Kasumi-1 (cell line): ENCODE measurements at regions not wholly inside any gene's neighbourhood (a gene's known extent, or its start where the extent isn't known, plus 50 kb on each side); places are given as distances from the start of the nearest gene placed in this dataset.
A peak's percentile ranks its signal among the peaks of the same experiment; 100 is the strongest.

Source experiments
- DNase-seq, 2 experiments: peaks; one replicate each; lab custom pipeline; 2025; lab: John Stamatoyannopoulos, UW

DNA sequence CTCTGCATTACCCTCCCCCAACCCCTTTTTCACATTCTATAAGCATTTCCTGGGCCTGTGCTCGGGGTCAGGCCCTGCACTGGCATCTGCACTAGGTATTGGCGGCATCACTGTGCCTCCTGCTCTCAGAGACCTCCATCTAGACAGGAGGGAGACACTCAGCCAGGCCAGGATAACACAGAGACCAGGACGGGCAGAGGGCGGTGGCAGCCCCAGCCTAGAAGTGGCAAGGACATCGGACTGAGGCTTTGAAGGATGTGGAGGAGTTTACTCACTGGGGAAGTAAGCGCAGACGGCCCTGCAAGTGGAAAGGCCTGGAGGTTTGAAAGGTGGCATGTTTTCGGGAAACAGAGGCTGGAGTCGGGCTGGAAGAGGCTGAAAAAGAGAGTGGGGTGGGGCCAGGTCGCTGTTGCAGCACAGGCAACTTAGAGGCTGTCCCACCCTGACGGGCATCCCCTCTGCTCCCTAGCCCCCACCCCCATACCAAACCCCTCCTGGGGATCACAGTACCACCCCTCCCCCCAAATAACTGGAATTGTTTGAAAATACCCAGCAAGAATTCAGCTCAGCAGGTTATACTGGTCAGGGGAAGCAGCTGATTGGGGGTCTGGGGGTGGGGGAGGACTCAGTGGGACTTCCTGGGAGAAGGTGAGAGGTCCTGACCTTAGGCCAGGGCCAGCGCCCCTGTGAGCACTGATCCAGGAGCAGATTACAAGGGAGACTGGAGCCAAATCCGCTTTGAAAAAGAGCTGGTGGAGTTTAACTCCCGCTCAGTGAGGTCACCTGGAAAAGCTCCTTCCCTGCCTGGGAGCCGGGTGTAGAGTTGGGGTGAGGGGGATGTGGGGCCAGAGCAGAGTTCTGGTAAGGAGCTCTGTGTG is 121.8 kb upstream of the WNT4 start:
- no peak for DNase-seq

DNA sequence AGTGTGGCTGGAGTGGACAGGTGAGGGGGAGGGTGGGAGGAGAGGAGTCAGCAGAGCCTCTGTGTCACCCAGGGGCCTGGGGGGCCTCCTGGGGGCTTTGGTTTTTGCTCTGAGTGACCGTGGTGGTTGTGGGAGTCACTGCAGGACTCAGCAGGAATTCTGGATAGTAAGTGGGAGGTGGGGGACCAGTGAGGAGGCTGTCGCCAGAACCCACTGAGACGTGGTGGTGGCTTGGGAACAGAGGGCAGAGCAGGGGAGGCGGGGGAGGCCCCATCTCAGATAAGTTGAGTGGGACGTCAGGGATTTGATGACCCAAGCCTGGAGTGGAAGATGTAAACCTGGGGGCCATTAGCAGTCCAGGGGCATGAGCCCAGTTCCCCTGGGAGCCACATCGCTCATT is 123.2 kb upstream of the WNT4 start:
- no peak for DNase-seq

DNA sequence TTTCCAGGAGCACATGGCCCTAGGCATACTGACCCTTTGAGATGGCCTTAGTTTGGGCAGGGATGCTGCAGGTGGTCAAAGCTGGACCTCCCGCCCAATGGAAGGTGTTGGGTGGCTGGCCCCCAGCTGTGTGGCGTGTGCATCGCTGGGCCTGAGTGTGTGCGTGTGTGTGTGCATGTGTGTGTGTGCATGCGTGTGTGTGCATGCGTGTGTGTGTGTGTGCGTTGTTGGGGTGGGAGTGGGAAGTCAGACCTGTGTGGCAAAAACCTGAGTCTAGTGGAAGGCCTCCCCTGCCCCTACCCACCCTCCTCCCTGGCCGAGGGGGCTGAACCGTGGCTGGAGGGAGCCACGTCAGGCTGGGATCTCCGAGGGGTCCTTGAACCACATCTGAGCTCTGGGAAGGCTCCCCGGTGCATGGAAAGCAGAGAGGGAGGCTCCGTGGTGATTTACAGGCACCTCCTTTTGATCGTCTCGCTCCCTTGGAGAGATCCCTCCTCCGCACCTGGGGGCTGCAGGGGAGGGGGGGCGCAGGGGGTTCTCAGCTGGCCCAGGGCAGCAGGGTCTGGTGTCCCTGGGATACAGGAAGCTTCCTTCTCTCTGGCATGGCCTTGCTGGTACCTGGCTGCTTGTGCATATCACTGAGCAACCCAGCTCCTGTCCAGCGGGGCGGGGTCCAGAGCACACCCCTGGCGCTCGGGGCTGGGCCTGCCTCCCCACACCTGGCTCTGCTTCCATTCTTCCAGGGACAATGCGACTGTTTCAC is 124.7 kb upstream of the WNT4 start:
- DNase-seq, result no peak

DNA sequence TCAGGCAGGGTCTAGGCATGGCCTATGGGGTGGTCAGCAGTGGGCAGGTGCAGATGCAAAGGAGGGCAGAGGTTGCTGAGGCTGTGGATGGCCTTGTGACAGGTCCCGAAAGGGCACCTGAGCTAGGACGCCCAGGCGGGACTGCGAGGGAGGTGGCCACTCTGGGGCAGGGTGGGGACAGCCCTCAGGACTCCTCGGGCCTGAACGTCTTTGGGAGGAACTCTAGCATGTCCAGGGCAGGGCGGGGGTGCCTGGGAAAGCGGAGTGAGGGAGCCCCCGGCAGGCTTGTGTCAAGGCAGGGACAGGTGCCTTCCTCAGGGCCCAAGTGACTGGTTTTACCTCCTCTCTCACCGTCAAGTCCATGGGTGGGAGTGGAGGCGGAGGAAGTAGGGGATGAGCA is 125.4 kb upstream of the WNT4 start:
- DNase-seq, result no peak

DNA sequence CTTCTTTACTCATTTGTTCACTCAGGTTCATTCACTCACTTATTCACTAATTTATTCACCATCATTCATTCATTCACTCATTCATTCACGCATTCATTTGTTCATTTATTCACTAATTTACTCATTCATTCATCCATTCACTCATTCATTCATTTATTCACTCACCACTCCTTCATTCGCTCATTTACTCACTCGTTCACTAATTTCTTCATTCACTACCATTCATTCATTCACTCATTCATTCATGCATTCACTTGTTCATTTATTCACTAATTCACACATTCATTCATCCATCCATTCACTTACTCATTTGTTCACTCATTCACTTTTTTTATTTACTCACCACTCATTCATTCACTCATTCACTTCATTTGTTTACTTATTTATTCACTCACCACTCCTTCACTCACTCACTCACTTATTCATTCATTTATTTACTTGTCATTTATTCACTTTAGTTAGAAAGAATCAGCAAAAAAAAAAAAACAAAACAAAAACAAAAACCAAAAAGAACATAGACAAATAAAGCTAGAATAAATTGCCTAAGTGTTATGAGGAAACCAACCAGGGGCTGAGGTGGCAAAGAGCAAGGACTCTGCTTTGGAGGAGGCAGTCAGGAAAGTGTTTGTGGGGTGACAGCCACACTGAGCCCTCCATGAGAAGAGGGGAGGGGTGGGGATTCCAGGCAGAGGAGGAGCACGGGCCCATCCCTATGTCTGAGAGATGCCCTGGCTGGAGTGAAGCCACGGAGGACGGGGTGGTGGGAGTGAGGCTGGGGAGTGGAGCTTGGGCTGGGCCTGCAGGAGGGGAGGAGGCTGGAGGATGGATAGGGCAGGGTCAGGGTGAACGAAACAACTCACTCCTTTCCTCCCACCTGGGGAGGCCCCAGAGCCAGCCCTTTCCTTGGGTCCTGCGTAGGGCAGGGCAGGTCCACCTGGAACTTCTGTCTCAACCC is 129.2 kb upstream of the WNT4 start:
- DNase-seq, result no peak

DNA sequence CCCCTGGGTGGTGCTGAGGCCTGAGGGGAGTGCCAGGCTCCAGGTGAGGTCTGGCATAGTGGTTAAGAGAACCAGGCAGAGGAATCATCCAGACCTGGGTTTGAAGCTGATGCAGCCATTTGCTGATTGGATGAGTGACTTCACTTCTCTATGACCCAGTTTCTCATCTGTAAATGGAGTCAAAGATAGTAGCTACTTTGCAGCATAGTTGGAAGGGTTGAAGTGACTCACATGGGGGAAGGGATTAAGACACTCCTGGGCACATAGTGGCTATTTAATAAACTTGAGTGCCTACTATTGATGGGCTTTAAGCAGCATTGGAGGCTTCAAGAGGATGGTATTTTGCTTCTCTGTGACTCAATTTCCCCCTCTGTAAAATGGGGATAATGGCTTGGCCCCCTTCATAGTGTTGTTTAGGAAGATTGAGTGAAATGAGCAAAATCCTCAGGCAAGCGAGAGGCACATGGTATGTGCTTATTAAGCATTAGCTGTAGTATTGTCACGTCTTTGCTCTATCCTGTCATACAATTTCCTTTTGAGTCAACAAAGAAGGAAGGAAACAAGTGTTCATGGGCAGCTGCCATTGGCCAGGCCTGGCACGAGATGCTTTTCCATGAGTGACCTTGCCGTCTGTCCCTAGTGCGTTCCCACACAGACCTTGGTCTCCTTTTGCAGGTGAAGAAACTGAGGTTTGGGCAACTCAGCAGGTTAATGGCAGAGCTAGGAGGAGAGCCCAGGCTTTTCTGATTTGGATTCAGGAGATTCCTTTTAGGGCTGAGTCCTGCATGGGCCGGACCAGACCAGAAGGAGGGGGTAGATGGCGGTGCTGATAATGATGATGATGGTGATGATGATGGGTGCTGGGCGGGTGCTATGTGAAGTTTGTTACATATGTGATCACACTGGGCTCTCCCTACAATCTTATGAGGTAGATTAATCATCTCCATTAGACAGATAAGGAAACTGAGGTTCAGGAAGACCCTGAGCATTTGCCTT is 131.1 kb upstream of the WNT4 start:
- DNase-seq, result no peak

DNA sequence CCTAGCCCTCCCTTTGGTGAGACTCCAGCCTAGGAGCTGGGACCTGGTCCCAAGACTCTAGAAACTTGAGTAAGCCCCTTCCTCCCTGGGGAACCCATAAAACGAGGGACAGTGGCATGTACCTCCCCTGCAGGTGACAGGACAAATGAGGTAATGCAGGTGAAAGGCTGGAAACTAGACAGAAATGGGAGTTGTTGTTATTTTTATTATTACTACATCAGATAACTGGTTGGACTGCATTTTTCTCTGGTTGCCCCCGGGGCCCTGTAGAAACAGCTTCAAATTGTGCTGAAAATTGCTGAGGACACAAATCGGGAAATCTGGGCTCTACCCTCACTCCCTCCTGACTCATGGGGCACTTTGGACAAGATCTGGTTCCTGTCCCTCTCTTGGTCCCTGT is 132.3 kb upstream of the WNT4 start:
- no peak for DNase-seq

DNA sequence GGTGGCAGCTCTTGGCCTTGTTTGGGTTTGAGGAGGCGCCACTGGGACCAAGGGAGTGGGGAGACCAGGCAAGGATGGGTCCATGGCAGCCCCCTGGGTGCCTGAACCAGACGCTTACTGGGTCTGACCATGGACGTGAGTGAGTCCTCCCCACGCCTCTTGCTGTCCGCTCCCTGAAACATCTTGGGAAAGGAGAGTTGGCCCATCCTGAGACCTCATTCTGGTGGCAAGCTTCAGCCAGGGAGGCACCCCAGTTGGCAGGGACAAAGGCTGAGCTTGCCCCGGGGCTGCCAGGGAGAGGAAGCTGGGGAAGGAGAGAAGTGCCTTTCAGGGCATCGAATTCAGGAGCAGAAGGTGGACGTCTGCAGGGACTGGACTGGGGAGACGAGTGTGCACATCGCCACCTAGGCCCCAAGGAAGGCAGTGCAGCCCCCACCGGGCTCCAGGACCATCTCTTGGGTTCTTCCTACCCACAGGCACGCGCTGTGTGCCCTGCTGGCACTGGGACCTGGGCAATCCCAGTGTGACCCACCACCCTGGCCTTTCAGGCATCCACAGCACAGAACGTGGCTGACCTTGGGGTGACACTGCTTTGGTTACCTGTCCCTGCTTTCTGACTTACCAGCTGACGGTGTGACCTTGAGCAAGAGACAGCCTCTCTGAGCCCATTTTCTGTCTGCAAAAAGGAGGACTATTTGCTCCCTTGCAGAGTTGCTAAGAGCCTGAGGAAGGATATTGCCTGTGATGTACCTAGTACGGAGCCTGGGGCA is 132.9 kb upstream of the WNT4 start:
- peak; percentile 31 for DNase-seq

DNA sequence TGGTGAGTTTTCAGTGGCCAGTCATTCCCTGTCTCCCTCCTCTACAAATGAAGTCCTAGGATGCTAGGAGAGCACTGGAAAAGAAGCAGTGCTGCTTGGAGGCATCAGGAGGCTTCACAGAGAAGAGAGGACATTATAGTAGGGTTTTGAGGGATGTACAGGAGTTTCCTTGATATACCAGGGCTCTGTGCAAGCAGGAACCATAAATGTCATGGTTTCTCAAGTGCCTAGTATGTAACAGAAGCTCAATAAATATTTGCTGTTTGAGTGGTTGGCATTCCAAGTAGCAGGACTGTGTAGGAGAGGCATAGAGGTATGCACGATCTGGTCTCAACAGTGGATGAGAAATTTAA is 133.5 kb upstream of the WNT4 start:
- no peak for DNase-seq

DNA sequence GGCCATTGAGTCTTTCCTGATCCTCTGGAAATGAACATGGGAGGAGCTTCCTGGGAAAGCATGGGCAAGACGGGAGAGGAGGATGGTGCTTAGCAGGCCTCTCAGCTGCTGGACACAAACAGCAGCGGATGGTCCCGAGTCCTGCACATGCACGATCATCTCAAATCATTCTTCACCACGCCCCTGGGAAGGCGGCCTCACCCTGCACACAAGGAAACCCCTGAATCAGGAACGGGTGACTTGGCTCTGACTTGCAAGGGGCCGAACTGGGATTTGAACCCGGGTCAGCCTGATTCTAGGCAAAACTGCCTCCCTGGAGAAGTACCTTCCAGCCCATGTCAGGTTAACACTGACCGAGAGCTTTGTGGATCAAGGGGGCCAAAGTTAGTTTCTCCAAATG is 134.8 kb upstream of the WNT4 start:
- no peak for DNase-seq

DNA sequence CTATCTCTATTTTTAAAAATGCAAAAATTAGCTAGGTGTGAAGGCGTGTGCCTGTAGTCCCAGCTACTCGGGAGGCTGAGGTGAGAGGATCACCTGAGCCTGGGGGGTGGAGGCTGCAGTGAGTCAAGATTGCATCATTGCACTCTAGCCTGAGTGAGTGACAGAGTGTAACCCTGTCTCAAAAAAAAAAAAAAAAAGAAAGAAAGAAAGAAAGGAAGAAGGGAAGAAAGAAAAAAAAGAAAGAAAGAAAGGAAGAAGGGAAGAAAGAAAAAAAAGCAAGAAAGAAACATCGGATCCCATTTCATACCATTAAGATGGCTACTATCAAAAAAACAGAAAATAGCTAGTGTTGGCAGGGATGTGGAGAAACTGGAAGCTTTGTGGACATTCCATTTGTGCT is 136.8 kb upstream of the WNT4 start:
- no peak for DNase-seq

DNA sequence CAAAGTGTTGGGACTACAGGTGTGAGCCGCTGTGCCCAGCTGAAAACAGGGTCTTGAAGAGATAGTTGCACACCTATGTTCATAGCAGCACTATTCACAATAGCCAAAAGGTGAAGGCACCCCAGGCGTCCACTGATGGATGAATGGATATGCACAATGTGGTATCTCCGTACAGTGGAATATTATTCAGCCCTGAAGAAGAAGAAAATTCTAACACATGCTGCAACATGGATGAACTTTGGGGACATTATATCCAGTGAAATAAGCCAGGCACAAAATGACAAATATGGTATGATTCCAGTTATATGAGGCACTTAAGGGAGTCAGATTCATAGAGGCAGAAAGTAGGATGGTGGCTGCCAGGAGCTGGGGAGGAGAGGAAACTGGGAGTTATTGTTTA is 137.6 kb upstream of the WNT4 start:
- DNase-seq, result no peak

DNA sequence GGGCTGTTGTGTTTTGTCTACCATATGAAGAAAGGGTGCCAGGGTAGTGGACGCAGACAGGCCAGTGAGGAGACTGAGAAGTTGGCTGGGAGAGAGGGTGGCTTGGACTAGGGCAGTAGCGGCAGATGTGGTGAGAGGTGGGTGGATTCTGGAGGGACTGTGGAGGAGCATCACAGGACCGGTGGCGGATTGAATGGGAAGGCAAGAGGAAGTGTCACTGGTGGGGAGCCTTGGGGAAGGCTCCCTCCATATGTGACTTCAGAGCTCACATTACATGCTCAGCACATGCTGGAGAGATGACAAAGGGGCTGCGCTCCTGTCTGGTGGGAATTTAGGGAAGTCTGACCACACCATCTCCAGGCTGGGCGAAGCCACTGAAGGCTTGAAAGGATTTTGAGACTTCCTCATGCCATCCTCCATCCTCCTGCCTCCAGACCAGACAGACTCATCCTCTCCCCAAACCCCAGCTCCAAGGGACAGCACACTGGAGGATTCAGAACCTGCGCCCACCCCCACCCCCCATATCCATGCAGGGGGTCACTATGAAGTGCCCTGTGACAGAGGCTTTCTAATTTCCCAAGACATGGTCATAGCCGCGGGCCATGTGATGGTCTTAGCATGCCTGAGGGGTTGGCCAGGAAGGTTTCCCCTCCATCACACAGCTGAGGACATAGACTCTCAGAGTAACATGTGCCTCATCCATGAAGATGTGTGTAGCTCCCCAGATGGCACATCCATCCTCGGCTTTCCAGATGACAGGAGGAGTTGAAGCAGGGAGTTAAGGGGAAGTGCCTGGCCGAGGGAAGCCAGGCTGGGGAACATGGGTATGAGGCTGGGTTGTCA is 138.8 kb upstream of the WNT4 start:
- DNase-seq, result no peak

DNA sequence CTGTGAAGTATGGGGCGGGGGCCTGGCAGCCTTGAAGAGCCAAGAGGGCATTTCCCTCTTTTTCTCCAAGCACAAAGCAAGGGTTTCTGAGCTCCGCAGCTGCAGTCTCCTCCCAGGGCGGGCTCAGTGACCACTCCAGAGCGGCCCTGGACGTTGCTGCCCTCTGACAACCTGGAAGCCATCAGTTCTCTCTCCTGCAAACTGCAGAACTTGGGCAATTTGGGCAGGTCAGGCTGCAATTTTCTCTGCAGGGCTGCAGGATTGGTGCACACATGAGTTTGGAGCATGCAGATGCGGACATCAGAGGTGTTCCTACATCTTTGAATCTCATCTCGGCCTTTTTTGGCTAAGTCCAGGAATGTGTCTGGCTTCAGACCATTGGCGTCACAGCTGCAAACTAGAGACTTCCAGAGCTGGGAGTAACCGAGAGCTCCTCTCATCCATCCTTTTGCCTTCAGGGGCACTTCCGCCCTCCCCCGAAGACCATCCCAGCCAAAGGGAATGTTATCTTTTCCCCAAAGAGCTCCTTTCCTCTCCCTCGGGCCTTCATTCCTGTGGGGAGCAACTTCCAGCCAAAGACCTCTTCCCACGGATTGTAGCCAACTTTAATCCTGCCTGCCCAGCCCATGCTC is 139.6 kb upstream of the WNT4 start:
- DNase-seq, result no peak

DNA sequence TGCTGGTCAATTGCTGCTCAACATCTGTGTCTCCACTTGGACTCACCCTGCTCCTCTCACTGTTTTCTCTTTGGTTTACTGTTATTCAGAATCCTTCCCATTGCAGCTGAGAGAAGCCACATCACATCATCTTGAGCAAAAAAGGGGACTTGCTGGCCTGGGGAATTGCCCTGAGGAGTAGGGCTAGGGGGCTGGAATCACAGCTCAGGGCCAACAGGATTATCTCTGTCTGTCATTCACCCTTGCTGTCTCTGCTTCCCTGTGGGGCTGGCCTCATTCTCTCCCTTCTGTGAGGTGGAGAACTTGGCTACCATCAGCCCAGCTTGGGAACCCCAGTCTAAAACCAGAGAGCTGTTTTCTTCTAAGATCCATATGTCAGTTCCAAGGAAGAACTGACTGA is 140.7 kb upstream of the WNT4 start:
- no peak for DNase-seq

DNA sequence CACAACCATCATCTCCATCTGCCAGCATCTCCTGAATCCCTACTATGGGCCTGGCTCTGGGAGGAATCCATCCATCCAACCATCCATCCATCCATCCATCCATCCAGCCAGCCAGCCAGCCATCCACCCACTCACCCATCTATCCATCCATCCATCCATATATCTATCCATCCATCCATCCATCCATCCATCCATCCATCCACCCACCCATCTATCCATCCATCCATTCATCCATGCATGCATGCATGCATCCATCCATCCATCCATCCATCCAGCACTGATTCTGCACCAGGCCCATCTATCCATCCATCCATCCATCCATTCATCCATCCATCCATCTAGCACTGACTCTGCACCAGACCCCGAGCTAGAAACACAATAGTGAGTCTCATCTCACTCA is 141.3 kb upstream of the WNT4 start:
- no peak for DNase-seq

DNA sequence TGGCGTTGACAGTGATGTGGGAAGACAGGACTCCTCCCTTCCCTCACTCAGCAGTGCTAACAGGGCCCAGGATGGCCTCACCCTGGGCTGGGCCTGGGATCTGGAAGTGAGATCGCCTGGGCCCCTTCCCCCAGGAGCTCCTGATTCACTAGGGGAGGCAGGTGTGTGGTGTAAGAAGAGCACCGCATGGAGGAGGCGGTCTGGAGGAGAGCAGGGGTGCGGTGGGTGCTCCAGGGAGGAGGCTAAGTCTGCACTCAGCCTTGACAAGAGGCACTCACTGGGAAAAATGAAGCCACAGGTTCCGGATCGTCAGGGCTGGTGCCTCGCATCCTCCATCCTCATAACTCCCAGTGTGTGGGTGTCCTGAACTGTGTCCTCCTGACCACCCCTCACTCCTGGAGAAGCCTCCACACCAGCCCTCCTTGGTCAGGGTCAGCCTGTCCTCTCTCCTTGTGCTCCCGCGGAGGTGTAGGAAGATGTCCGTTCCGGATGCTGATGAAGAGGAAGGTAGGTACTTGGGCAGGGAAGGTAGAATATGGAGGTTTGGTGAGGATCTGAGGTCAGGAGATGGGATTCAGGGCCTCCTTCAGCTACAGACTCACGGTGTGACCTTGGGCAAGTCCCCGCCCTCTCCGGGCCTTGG is 142.1 kb upstream of the WNT4 start:
- no peak for DNase-seq
